ENCODE measurements at regions not wholly inside any gene's neighbourhood (a gene's known extent, or its start where the extent isn't known, plus 50 kb on each side); places are given as distances from the start of the nearest gene placed in this dataset.

- no peak for DNase-seq
Observed at GRCh38 chr2:19027626-19028025, 330.8 kb downstream of the OSR1 start.

GRCh38 chr2:19026261-19026660, 332.2 kb downstream of the OSR1 start:
- DNase-seq, result no peak

- no peak for DNase-seq
Observed at GRCh38 chr2:19022334-19022733, 336.1 kb downstream of the OSR1 start.

GRCh38 chr2:19021721-19022120, 336.7 kb downstream of the OSR1 start:
- DNase-seq, result no peak

GRCh38 chr2:19021100-19021476, 337.3 kb downstream of the OSR1 start:
- DNase-seq, result no peak

GRCh38 chr2:19020144-19021099, 338.0 kb downstream of the OSR1 start:
- no peak for DNase-seq

- no peak for DNase-seq
Observed at GRCh38 chr2:19009510-19009909, 348.9 kb downstream of the OSR1 start.

- DNase-seq, result no peak
Observed at GRCh38 chr2:19003554-19003953, 354.9 kb downstream of the OSR1 start.

GRCh38 chr2:19000776-19001175, 357.6 kb downstream of the OSR1 start:
- no peak for DNase-seq

- DNase-seq, result no peak
Observed at GRCh38 chr2:18999198-18999597, 359.2 kb downstream of the OSR1 start.

- DNase-seq, result no peak
Observed at GRCh38 chr2:18998491-18998890, 359.9 kb downstream of the OSR1 start.

GRCh38 chr2:18993756-18994338, 364.6 kb downstream of the OSR1 start:
- no peak for DNase-seq

GRCh38 chr2:18991177-18992168, 366.9 kb downstream of the OSR1 start:
- DNase-seq, result peak; percentile 87

GRCh38 chr2:18988631-18989232, 369.7 kb downstream of the OSR1 start:
- DNase-seq, result no peak

- DNase-seq, result peak; percentile 25
Observed at GRCh38 chr2:18987592-18988073, 370.8 kb downstream of the OSR1 start.

- DNase-seq, result no peak
Observed at GRCh38 chr2:18987016-18987415, 371.4 kb downstream of the OSR1 start.

- DNase-seq, result no peak
Observed at GRCh38 chr2:18986046-18986445, 372.4 kb downstream of the OSR1 start.

- DNase-seq, result no peak
Observed at GRCh38 chr2:18980786-18981430, 377.5 kb downstream of the OSR1 start.

- DNase-seq, result no peak
Observed at GRCh38 chr2:18980104-18980785, 378.2 kb downstream of the OSR1 start.

GRCh38 chr2:18977409-18977808, 381.0 kb downstream of the OSR1 start:
- DNase-seq, result no peak

Data from NCI-H1092 (cell line).